ENCODE measurements at regions not wholly inside any gene's neighbourhood (a gene's known extent, or its start where the extent isn't known, plus 50 kb on each side); places are given as distances from the start of the nearest gene placed in this dataset.

- TF ChIP-seq PML (IDR thresholded peaks at IDR 0.05; ENCODE audit: low read length): no peak
- no peak for TF ChIP-seq CBFB (IDR thresholded peaks at IDR 0.05; ENCODE audit: low read depth)
- no peak for TF ChIP-seq NFXL1 (IDR thresholded peaks at IDR 0.05; ENCODE audit: borderline replicate concordance)
- no peak for TF ChIP-seq DPF2 (IDR thresholded peaks at IDR 0.05)
These were observed 394.4 kb upstream of the ADGRB3 start for GRCh38 chr6:68240726-68241125.
